ENCODE measurements at regions not wholly inside any gene's neighbourhood (a gene's known extent, or its start where the extent isn't known, plus 50 kb on each side); places are given as distances from the start of the nearest gene placed in this dataset.

GRCh38 chr12:97948591-97948990 is 486.0 kb downstream of the RMST start (continued):
- no peak for TF ChIP-seq E2F4 (CRISPR knock-in tag; IDR thresholded peaks at IDR 0.05; ENCODE audit: low read depth)
- no peak for TF ChIP-seq KDM1A (IDR thresholded peaks at IDR 0.05)
- TF ChIP-seq HMG20A (CRISPR knock-in tag; conservative IDR thresholded peaks at IDR 0.05) = no peak
- no peak for TF ChIP-seq SRSF1 (IDR thresholded peaks at IDR 0.05; ENCODE audit: low read depth, low read length)
- TF ChIP-seq ZNF589 (CRISPR knock-in tag; IDR thresholded peaks at IDR 0.05; ENCODE audit: low read depth) = no peak
- no peak for TF ChIP-seq GTF2F1 (IDR thresholded peaks at IDR 0.05; ENCODE audit: low read depth, low read length)

GRCh38 chr12:97951239-97951638 is 488.6 kb downstream of the RMST start:
- H3K27ac ChIP-seq (ENCODE audit: extremely low read depth, low read depth, low read length) = no peak overlapping the region
- no peak for ATAC-seq
- H2AFZ ChIP-seq (ENCODE audit: low read depth, low read length) = no peak overlapping the region
- FAIRE-seq = no peak
- CTCF ChIA-PET (ENCODE audit: low intra/inter-chr PET ratio) = no interaction called here
- no peak overlapping the region for H3K4me2 ChIP-seq (ENCODE audit: insufficient read depth, low read length)
- H3K4me3 ChIP-seq = no peak overlapping the region
- DNase-seq (ENCODE audit: extremely low read depth in 1 of 4, low spot score in 3 of 4) = no peak
- POLR2A ChIA-PET = no interaction called here
- intact Hi-C loops (cut with micrococcal nuclease) (no loop called here), in situ Hi-C loops (cut with MboI) (no loop called here)
- H3K4me1 ChIP-seq (replicated peaks in 1 of 2; ENCODE audit: control insufficient read depth in 2 of 2, insufficient read depth in 2 of 2, low read length in 2 of 2) = no peaks in the 10 kb centered on the region
- H3K27me3 ChIP-seq (ENCODE audit: control insufficient read depth in 2 of 2, insufficient read depth in 2 of 2, low read length in 2 of 2) = no peaks in the 10 kb centered on the region
- no peaks in the 10 kb centered on the region for H3K9me1 ChIP-seq (ENCODE audit: control insufficient read depth, insufficient read depth, low read length)
- no peaks in the 10 kb centered on the region for H3K9me3 ChIP-seq (replicated peaks; ENCODE audit: control insufficient read depth, insufficient read depth, low read depth, low read length)
- no peaks in the 10 kb centered on the region for H3K36me3 ChIP-seq (ENCODE audit: control insufficient read depth, insufficient read depth, low read length)
- no peaks in the 10 kb centered on the region for H3K79me2 ChIP-seq (ENCODE audit: control insufficient read depth, insufficient read depth, low read length)
- no peaks in the 10 kb centered on the region for H4K20me1 ChIP-seq (replicated peaks; ENCODE audit: control insufficient read depth, insufficient read depth, low read length)
- H3K9ac ChIP-seq (ENCODE audit: insufficient read depth in 1 of 2, low read depth in 2 of 2, low read length in 2 of 2) = no peak overlapping the region
- BruUV-seq (replicated peaks) = no TSS peak
- TF ChIP-seq HDAC1 (IDR thresholded peaks at IDR 0.05) (no peak), SETDB1 (IDR thresholded peaks at IDR 0.05; ENCODE audit: low read length) (no peak), DEAF1 (CRISPR knock-in tag; IDR thresholded peaks at IDR 0.05) (no peak), CCNT2 (IDR thresholded peaks at IDR 0.05; ENCODE audit: borderline replicate concordance, extremely low read depth, insufficient read length, low read depth, low read length) (no peak), PBX2 (CRISPR knock-in tag; IDR thresholded peaks at IDR 0.05; ENCODE audit: low read depth) (no peak), PBX2 (tag; conservative IDR thresholded peaks at IDR 0.05; ENCODE audit: low read depth) (no peak), ARID3B (CRISPR knock-in tag; IDR thresholded peaks at IDR 0.05; ENCODE audit: borderline replicate concordance) (no peak), MTA2 (IDR thresholded peaks at IDR 0.05; ENCODE audit: low read depth) (no peak), KHSRP (IDR thresholded peaks at IDR 0.05) (no peak), TEAD4 (IDR thresholded peaks at IDR 0.05; ENCODE audit: low read length) (no peak), TEAD4 (CRISPR knock-in tag; IDR thresholded peaks at IDR 0.05; ENCODE audit: borderline replicate concordance) (no peak), ZFPM2 (CRISPR knock-in tag; IDR thresholded peaks at IDR 0.05) (no peak)

Measured in K562 (cell line).